ENCODE measurements at regions not wholly inside any gene's neighbourhood (a gene's known extent, or its start where the extent isn't known, plus 50 kb on each side); places are given as distances from the start of the nearest gene placed in this dataset.

GRCh38 chr21:28729887-28730286, 262.8 kb downstream of the LTN1 start:
- TF ChIP-seq CTCF (IDR thresholded peaks at IDR 0.05; ENCODE audit: insufficient read depth, low read length, poor library complexity, severe bottlenecking) (no peak), EZH2phosphoT487 (conservative IDR thresholded peaks at IDR 0.05; ENCODE audit: low read length) (no peak)
